DMS53 treated with DMSO at 0.1 percent for 48 hours (cell line): ENCODE measurements at regions not wholly inside any gene's neighbourhood (a gene's known extent, or its start where the extent isn't known, plus 50 kb on each side); places are given as distances from the start of the nearest gene placed in this dataset.
"Not testable (repeated sequence)": the region's sequence is repeated elsewhere in the genome, so short reads cannot be mapped to it uniquely, and the experiment has no call there.

Source experiments
- DNase-seq: peaks from one replicate; lab custom pipeline; 2025; ENCODE audit not compliant: unreplicated experiment; lab: John Stamatoyannopoulos, UW

GRCh38 chr11:130526846-130527245, 78.4 kb downstream of the ADAMTS15 start:
- no peak for DNase-seq

DNA sequence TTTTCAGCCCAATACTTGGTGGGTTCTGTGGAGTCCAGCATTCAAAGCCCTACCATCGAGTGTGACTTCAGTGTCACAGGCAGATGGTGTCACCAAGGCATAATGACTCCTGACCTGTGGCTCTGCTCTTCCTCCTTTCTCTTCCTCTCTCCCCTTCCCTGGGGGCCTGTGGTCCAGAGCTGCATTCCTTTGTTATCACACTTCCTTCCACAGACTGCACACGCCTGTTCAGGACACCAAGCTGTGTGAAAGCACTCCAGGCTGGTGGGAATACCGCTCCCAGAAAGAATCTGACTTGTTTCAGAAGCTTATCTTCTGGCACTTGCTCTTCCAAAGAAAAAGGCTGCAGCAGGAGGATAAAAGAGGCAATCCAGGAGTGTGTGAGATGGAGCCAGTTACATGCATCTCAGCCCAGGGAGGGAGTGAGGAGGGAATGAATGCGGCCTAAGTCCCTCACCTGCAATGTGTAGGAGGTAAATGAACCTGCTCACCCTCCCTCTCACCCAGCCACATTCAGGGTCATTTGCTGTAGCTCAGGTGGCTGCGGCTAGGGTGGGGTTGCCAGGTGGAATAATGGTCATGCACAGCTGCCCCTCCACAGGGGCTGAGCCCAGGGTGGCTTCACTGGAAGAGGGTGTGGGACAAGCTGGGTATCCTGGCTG, 79.3 kb downstream of the ADAMTS15 start:
- no peak for DNase-seq

DNA sequence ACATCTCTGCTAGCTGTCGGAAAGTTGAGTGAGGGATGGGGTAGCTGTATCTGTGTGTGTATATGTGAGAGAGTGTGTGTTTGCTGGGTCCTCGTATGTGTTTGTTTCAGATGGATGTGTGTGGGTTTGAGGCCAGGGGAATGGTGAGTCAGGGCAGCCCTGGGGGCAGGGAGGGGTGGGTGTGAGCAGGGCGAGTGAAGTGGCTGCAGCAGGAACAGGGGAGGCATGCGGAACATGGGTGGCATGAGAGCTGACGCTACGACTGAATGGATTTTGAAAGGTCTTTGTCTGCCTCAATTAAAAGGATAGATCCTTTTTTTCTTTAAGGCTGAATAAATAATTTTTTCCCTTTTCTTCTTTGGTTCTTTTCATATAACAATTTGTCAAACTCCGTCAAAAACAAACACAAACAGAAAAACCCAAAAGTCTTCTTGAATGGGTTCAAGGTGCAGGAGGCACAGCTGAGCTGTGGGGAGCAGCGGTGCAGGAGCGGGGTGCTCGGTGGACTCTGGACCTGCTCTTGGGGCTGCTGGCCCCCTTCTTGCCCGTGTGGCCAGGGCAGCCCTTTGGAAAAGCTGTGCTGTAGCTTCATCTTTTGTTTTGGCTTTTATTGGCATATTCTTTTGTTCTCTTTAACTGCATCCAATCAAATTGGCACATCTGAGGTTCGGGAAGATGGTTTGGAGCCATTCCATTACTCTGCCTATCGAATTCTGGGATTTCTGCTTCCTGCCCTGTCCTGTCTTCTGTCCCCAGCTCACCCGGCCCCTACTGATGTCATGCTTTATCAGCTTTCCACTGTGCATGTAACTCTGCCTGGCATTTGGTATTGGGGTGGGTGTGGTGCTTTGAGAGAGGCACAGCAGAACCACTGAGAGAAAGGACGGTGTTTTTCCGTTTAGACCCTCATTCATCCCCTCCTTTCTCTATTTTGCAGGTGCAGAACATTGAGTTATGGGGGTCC, 80.1 kb downstream of the ADAMTS15 start:
- DNase-seq, result no peak

GRCh38 chr11:130529366-130529765, 80.9 kb downstream of the ADAMTS15 start:
- DNase-seq, result no peak

GRCh38 chr11:130531061-130531460, 82.6 kb downstream of the ADAMTS15 start:
- DNase-seq, result no peak

DNA sequence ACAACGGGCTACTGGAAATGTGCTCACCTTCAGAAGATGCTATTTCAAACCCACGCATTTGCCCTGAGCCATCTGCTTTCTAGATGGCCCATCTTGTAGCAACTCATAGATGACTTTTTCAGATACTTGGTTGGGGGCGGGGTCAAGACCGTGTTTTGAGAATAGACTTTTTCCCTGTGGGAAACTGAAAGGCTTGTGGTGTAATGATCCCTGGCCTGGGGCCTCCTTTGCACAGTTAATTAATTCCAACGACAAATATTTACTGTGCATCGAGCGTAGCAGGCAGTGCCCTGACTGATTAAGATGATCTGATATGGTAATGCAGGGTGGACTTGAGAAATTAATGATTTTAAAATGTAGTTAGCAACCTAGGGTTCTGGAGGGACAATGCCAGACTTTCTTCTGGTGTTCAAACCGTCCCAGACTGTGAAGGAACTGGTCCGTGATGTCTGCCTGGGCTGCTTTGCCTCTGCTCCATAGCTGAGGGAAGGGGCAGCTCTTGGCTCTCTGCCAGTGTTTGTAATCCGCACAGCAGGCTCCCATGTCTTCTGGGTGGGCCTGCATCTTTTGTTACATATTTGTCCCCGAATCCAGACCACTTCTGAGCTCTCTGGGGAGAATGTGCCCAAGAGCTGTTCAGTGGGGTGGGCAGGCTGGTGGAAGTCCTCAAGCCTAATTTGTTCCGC, 84.8 kb downstream of the ADAMTS15 start:
- no peak for DNase-seq

GRCh38 chr11:130533871-130534270, 85.4 kb downstream of the ADAMTS15 start:
- DNase-seq, result no peak

DNA sequence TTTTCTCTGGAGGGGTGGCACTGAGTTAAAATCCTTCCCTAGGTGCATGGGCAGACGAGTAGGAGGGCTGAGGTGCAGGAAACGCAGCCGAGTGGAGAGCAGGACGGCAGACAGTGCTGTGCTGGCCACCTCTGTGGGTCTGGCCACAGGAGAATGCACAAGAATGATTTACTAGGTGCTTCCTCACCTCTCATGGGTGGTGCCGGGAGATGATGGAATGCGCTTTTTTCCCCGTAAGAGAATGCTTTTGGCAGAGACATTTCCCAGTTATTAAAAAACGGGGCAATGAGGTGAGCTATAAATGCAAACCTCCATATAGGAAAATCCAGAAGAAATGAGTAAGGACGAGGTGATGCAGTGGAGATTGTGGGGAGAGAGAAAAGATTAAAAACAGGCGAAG, 86.1 kb downstream of the ADAMTS15 start:
- DNase-seq, result no peak

GRCh38 chr11:130535520-130535919, 87.1 kb downstream of the ADAMTS15 start:
- DNase-seq, result no peak

DNA sequence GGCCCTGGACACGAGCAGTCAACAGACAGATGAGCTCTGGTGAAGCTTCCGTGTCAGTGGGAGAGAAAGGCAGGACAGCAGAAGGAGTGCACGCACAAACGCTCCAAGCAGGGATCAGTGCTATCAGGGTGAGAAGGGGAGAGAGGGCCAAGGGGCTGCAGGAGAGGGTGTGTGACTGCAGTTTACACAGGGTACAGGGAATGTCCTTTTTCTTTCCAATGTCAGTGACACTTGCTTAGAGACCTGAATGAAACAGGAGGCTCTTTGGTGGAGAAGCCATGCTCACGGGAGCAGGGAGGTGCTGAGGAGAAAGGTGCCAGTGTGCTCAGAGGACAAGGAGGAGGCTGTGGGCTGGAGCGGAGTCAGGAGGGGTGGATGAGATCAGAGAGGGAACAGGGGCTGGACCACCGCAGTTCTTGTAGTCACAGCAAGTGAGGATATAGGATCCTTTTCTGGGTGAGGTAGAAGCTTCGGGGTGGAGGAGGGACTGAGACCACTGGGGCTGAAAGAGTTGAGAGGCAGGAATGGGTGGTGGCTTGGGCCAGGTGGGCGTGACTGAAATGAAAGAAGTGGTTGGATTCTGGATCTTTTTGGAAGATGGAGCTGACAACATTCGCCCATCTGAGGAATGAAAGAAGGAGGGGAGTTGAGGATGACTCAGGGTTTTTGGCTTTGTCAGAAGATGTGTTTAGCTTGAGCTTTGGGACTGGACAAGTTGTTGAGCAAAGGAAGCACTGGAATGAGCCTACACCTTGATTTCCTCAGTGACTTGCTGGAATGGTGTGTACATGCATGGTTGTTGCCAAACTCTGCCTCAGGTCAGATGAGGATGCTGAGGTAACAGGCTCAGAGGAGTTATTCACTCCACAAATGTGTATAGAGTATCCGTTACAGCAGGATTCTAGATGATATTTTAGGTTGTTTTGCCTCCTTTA, 87.9 kb downstream of the ADAMTS15 start:
- no peak for DNase-seq

GRCh38 chr11:130539680-130540079, 91.2 kb downstream of the ADAMTS15 start:
- DNase-seq, result not testable (repeated sequence)

GRCh38 chr11:130544266-130544665, 95.8 kb downstream of the ADAMTS15 start:
- no peak for DNase-seq

- DNase-seq, result no peak
Observed at GRCh38 chr11:130545449-130546072, 97.1 kb downstream of the ADAMTS15 start.

- DNase-seq, result no peak
Observed at GRCh38 chr11:130546438-130546837, 98.0 kb downstream of the ADAMTS15 start.

GRCh38 chr11:130546901-130547694, 98.7 kb downstream of the ADAMTS15 start:
- no peak for DNase-seq

GRCh38 chr11:130547761-130548490, 99.5 kb downstream of the ADAMTS15 start:
- DNase-seq, result no peak

GRCh38 chr11:130548491-130548833, 100.0 kb downstream of the ADAMTS15 start:
- no peak for DNase-seq

DNA sequence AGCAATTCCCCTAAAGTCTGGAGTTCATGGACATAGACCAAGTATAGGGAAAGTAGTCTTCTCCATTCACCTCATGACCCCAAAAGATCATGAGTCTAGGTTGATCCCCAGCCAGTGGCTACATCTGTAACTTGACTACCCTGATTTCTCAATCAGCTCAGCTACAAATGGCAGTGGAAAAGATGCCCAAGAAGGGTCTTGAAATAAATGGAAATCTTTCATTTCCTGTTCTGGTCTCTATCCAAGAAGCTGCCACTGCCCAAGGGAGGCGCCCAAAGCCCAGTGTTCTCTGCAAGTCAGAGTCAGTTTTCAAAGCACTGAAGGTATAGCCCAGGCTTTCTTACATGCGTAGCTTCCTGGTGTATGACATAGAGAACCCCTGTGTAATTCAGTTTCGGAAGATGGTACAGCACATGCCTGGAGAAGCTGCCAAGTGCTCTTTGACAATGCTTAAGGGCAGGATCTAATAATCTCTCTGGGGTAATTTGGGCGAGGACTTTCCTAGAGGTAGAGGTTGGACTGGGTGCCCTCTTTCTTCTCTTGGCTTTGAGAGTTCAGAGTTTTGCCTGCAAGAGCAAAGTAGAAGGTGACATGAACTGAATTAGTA, 101.1 kb downstream of the ADAMTS15 start:
- no peak for DNase-seq
